SK-N-SH (cell line): ENCODE measurements at regions not wholly inside any gene's neighbourhood (a gene's known extent, or its start where the extent isn't known, plus 50 kb on each side); places are given as distances from the start of the nearest gene placed in this dataset.

Experiments used
- CHD2 ChIP-seq: fragments of 150-350 bp; IDR thresholded peaks from 2 replicates; pipeline ENCODE4 v1.6.1; 2018; ENCODE audit warnings: low read length; ENCODE audit not compliant: partially characterized antibody
- CTCF ChIP-seq: fragments of 200-600 bp; sonication (generic); IDR thresholded peaks from 2 replicates; pipeline ENCODE4 v1.6.1; 2017; ENCODE audit warnings: antibody characterized with exemption, mild to moderate bottlenecking, moderate library complexity
- ELF1 ChIP-seq: IDR thresholded peaks from 2 replicates; pipeline ENCODE4 v1.4.0; 2012
- EZH2phosphoT487 ChIP-seq: fragments of 200-600 bp; sonication (generic); IDR thresholded peaks from 2 replicates; pipeline ENCODE4 v1.6.1; 2017; ENCODE audit warnings: low read depth, mixed run types, mild to moderate bottlenecking, antibody characterized with exemption, moderate library complexity, borderline replicate concordance
- NFIC ChIP-seq: IDR thresholded peaks from 2 replicates; pipeline ENCODE4 v1.4.0; 2012; ENCODE audit warnings: borderline replicate concordance
- NRF1 ChIP-seq: IDR thresholded peaks from 2 replicates; pipeline ENCODE4 v1.6.1; 2012; ENCODE audit warnings: low read depth, mild to moderate bottlenecking, low read length
- ZBTB33 ChIP-seq: IDR thresholded peaks from 2 replicates; pipeline ENCODE4 v1.4.0; 2012; ENCODE audit warnings: low read depth, borderline replicate concordance
- TF ChIP-seq, protein P1 (sequence below): IDR thresholded peaks from 2 replicates; pipeline ENCODE4 v1.6.1; 2012; ENCODE audit warnings: mild to moderate bottlenecking, low read depth, low read length, moderate library complexity

GRCh38 chr9:13587571-13587970 lies 308.1 kb upstream of the MPDZ start:
- no peak for TF ChIP-seq NRF1
- no peak for TF ChIP-seq CTCF
- TF ChIP-seq, protein P1, sequence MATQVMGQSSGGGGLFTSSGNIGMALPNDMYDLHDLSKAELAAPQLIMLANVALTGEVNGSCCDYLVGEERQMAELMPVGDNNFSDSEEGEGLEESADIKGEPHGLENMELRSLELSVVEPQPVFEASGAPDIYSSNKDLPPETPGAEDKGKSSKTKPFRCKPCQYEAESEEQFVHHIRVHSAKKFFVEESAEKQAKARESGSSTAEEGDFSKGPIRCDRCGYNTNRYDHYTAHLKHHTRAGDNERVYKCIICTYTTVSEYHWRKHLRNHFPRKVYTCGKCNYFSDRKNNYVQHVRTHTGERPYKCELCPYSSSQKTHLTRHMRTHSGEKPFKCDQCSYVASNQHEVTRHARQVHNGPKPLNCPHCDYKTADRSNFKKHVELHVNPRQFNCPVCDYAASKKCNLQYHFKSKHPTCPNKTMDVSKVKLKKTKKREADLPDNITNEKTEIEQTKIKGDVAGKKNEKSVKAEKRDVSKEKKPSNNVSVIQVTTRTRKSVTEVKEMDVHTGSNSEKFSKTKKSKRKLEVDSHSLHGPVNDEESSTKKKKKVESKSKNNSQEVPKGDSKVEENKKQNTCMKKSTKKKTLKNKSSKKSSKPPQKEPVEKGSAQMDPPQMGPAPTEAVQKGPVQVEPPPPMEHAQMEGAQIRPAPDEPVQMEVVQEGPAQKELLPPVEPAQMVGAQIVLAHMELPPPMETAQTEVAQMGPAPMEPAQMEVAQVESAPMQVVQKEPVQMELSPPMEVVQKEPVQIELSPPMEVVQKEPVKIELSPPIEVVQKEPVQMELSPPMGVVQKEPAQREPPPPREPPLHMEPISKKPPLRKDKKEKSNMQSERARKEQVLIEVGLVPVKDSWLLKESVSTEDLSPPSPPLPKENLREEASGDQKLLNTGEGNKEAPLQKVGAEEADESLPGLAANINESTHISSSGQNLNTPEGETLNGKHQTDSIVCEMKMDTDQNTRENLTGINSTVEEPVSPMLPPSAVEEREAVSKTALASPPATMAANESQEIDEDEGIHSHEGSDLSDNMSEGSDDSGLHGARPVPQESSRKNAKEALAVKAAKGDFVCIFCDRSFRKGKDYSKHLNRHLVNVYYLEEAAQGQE = no peak
- no peak for TF ChIP-seq EZH2phosphoT487
- TF ChIP-seq ELF1 = no peak
- no peak for TF ChIP-seq ZBTB33
- TF ChIP-seq CHD2 = no peak
- no peak for TF ChIP-seq NFIC
